Amniotic epithelial cell (primary cell): ENCODE measurements at regions not wholly inside any gene's neighbourhood (a gene's known extent, or its start where the extent isn't known, plus 50 kb on each side); places are given as distances from the start of the nearest gene placed in this dataset.

ENCODE experiments used
- DNase-seq: peaks from one replicate; pipeline ENCODE4 v3.0.0-alpha.2; 2010; ENCODE audit warnings: low read depth

GRCh38 chr13:80131204-80131603 lies 209.7 kb downstream of the SPRY2 start:
- peak; percentile 91 for DNase-seq

- no peak for DNase-seq
Measured at GRCh38 chr13:80126389-80127068, 214.4 kb downstream of the SPRY2 start.

- DNase-seq = no peak
Measured at GRCh38 chr13:80123945-80124344, 217.0 kb downstream of the SPRY2 start.

GRCh38 chr13:80121038-80121437 lies 219.9 kb downstream of the SPRY2 start:
- DNase-seq = no peak

- no peak for DNase-seq
Measured at GRCh38 chr13:80118506-80118905, 222.4 kb downstream of the SPRY2 start.

GRCh38 chr13:80118099-80118498 lies 222.8 kb downstream of the SPRY2 start:
- no peak for DNase-seq

GRCh38 chr13:80117515-80117914 lies 223.4 kb downstream of the SPRY2 start:
- no peak for DNase-seq

GRCh38 chr13:80116107-80116506 lies 224.8 kb downstream of the SPRY2 start:
- DNase-seq = peak; percentile 60

- DNase-seq = no peak
Measured at GRCh38 chr13:80115616-80116015, 225.3 kb downstream of the SPRY2 start.

GRCh38 chr13:80113714-80114454 lies 227.0 kb downstream of the SPRY2 start:
- no peak for DNase-seq

GRCh38 chr13:80109303-80109702 lies 231.6 kb downstream of the SPRY2 start:
- no peak for DNase-seq

GRCh38 chr13:80105350-80105749 lies 235.6 kb downstream of the SPRY2 start:
- DNase-seq = no peak

GRCh38 chr13:80101040-80101439 lies 239.9 kb downstream of the SPRY2 start:
- peak; percentile 42 for DNase-seq

GRCh38 chr13:80100636-80101035 lies 240.3 kb downstream of the SPRY2 start:
- DNase-seq = peak; percentile 56

GRCh38 chr13:80097561-80097960 lies 243.4 kb downstream of the SPRY2 start:
- DNase-seq = no peak

- peak; percentile 38 for DNase-seq
Measured at GRCh38 chr13:80096383-80096782, 244.5 kb downstream of the SPRY2 start.

GRCh38 chr13:80094526-80094925 lies 246.4 kb downstream of the SPRY2 start:
- no peak for DNase-seq

- DNase-seq = no peak
Measured at GRCh38 chr13:80093888-80094287, 247.0 kb downstream of the SPRY2 start.

- peak; percentile 31 for DNase-seq
Measured at GRCh38 chr13:80086304-80086721, 254.6 kb downstream of the SPRY2 start.

GRCh38 chr13:80083853-80084676 lies 256.9 kb downstream of the SPRY2 start:
- DNase-seq = peak; percentile 92

- peak; percentile 14 for DNase-seq
Measured at GRCh38 chr13:80083081-80083852, 257.7 kb downstream of the SPRY2 start.
